Stimulated activated naive CD8-positive, alpha-beta T cell treated with anti-CD3 and anti-CD28 coated beads, Interleukin-15, amount 100 ng/mL, for 72 hours (primary cell): ENCODE measurements at regions not wholly inside any gene's neighbourhood (a gene's known extent, or its start where the extent isn't known, plus 50 kb on each side); places are given as distances from the start of the nearest gene placed in this dataset.
"Not testable (repeated sequence)": the region's sequence is repeated elsewhere in the genome, so short reads cannot be mapped to it uniquely, and the experiment has no call there.

ENCODE experiments used
- ATAC-seq: fragments of 150-1000 bp; cut with Tn5 transposase; 2 replicates; pipeline ENCODE4 v1.10.0; 2021; ENCODE audit warnings: mild to moderate bottlenecking, moderate library complexity
- DNase-seq, 2 donors: peaks; one replicate each; pipeline ENCODE4 v3.0.0; 2021 to 2022
- H3K27ac Mint-ChIP-seq, 2 donors: one replicate each; pipeline ENCODE4 v1.8.0; 2022; ENCODE audit warnings: mild to moderate bottlenecking in 2 of 2, mixed read lengths in 2 of 2, moderate library complexity in 2 of 2
- H3K27me3 Mint-ChIP-seq: one replicate; pipeline ENCODE4 v1.8.0; 2022; ENCODE audit warnings: mixed read lengths
- H3K4me1 Mint-ChIP-seq: one replicate; pipeline ENCODE4 v1.8.0; 2022; ENCODE audit warnings: mild to moderate bottlenecking, mixed read lengths
- H3K4me3 Mint-ChIP-seq, 2 donors: one replicate each; pipeline ENCODE4 v1.8.0; 2022; ENCODE audit warnings: mild to moderate bottlenecking in 2 of 2, mixed read lengths in 2 of 2, moderate library complexity in 1 of 2
- H3K9me3 Mint-ChIP-seq, 2 donors: one replicate each; pipeline ENCODE4 v1.8.0; 2022; ENCODE audit warnings: mixed read lengths in 2 of 2

DNA sequence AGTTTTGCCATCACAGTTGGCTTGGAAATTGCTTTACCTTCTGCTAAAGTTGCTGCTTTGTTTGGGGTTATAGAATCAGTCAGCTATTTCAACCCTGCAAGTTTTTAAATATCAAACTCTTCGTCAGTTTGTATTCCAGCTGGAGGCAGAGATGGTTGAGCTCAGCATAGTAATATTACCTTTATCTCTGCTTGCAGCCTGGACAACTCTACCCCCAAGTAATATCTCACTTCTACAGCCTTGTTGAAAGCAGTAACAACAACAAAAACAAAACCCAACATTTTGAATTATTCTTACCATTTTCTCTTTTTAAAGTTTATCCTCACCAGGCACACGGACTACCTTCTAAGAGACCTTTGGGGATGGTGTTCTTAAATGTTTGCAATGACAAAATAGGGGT is 239.1 kb upstream of the PHF14 start:
- peaks cover 9% of the 10 kb centered on the region for H3K27me3 Mint-ChIP-seq
- H3K27ac Mint-ChIP-seq = no peak overlapping the region
- DNase-seq = no peak
- H3K4me1 Mint-ChIP-seq = no peaks in the 10 kb centered on the region
- no peak overlapping the region for H3K4me3 Mint-ChIP-seq
- ATAC-seq = no peak
- no peaks in the 10 kb centered on the region for H3K9me3 Mint-ChIP-seq

DNA sequence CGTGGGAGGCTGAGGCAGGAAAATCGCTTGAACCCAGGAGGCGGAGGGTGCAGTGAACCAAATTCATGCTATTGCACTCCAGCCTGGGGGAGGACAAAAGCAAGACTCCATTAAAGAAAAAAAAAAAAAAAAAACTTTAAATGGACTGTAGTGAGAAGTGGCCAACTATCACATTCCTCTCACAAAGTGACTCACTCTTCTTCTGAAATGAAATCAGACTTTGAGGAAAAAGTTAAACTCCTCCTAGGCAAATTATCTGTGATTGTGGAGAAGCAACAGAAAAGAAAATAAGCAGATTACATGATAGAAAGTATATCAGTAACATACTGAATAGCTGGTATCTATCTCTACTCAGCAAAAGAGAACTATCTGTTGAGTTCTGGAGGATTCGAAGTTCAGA is 234.3 kb upstream of the PHF14 start:
- no peak for DNase-seq
- H3K4me1 Mint-ChIP-seq = no peaks in the 10 kb centered on the region
- ATAC-seq = no peak

DNA sequence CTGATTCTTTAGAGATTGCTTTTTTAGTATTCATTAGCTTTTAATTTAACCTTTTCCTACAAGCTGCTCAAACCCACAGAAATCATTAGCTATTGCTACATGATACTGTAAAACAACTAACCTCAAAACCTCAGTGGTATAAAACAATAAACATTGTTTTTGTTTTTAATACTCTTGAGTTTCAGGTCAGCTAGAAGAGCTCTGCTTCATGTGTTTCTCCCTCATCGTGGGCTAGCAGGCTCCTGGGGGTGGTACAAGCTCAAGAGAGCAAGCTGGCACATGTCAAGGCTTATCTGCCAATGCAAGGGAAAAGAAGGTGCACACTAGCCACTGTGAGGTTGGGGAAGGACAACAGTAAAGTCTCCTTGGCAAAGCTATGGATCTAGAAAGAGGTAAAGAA is 232.9 kb upstream of the PHF14 start:
- no peak overlapping the region for H3K27ac Mint-ChIP-seq
- no peak for DNase-seq
- H3K27me3 Mint-ChIP-seq = peaks cover 18% of the 10 kb centered on the region
- peaks cover 6 to 27% of the 10 kb centered on the region in 2 donors for H3K9me3 Mint-ChIP-seq
- ATAC-seq = no peak
- no peak overlapping the region for H3K4me3 Mint-ChIP-seq
- H3K4me1 Mint-ChIP-seq = no peaks in the 10 kb centered on the region

More for the DNA sequence above, 234.3 kb upstream of the PHF14 start:
- H3K27ac Mint-ChIP-seq = no peak overlapping the region
- peaks cover 0 to 12% of the 10 kb centered on the region in 2 donors for H3K9me3 Mint-ChIP-seq
- peaks cover 18% of the 10 kb centered on the region for H3K27me3 Mint-ChIP-seq
- H3K4me3 Mint-ChIP-seq = no peak overlapping the region

DNA sequence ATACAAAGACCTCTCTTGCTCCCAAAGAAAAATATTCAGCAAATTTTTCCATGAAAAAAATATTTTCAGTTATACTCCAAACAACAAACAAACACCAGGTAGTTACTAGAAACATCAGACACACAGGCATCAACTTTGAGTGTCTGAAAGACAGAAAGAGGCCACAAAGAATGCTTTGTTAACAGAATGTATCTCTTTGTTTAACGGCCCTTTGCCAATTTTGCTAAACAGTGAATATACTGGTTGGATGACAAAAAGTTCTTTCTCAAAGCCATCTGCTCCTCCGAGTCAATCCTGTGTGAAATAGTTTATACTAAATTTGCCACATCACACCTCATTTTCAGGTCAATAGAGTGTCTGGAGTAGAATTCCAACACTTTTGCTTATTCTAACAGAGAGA is 216.7 kb upstream of the PHF14 start:
- DNase-seq = no peak
- Mint-ChIP-seq H3K4me3 (no peak overlapping the region), H3K27me3 (no peaks in the 10 kb centered on the region), H3K4me1 (no peaks in the 10 kb centered on the region), H3K27ac (no peak overlapping the region), H3K9me3 (peaks cover 13 to 17% of the 10 kb centered on the region in 2 donors)
- ATAC-seq = no peak

DNA sequence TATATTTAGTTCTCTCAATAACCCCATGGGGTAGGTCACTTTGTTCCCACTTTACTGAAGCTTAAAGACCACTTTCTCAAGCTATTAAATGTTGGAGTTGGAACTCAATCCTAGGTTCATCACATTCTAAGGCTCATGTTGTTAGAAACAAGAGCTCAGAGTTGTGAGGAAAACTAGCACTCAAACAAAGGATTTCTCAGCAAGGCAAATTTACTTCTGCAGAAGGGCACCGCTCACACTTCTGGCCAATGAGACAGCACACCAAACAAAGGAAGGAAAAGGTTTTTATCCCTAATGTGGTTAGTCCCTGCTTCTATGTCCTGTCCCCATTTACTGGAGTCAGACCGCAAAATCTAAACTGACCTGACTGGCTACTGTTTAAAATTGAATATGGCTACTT is 214.6 kb upstream of the PHF14 start:
- Mint-ChIP-seq H3K4me3 (no peak overlapping the region), H3K9me3 (peaks cover 10 to 13% of the 10 kb centered on the region in 2 donors), H3K27me3 (no peaks in the 10 kb centered on the region), H3K27ac (no peak overlapping the region), H3K4me1 (no peaks in the 10 kb centered on the region)
- DNase-seq (no peak), ATAC-seq (no peak)

DNA sequence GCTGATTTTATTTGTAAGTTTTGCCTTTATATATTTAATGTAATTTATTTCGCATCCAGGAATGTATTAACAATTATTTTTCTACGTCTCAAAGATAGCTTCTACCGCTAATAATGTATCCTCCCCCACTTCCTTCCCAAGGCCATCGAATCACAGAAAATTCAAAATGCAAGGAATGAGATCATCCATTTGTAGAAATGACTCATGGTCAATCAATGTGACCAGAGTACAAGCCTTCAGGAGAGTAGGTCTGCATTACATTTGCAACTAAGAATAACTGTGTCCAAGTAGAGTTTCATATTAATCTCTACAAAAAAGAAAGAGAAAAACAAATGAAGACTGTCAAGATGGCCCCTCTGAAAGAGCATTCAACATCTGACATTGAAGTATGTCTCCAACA is 205.9 kb upstream of the PHF14 start:
- Mint-ChIP-seq H3K4me3 (no peak overlapping the region), H3K27ac (no peak overlapping the region), H3K27me3 (no peaks in the 10 kb centered on the region), H3K4me1 (no peaks in the 10 kb centered on the region), H3K9me3 (no peaks in the 10 kb centered on the region)
- ATAC-seq (no peak), DNase-seq (no peak)

DNA sequence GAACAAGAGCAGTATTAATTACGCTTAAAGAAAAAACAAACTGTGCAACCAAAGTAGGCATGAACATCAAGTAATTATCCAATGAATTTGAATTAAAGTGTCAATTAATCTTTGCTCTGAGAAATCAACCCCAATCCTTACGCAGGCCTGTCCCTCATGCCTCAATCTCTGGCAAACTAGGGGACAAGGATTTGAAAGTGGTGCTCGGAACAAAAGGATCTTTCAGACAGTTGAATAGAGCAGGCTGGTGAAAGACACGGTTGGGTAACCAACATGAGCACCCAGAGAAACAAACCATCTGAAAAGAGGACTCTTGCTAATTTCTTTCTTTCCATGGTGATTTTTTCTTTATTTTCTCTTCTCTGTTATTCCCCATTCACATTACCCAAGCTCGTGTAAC is 203.5 kb upstream of the PHF14 start:
- no peak for DNase-seq

DNA sequence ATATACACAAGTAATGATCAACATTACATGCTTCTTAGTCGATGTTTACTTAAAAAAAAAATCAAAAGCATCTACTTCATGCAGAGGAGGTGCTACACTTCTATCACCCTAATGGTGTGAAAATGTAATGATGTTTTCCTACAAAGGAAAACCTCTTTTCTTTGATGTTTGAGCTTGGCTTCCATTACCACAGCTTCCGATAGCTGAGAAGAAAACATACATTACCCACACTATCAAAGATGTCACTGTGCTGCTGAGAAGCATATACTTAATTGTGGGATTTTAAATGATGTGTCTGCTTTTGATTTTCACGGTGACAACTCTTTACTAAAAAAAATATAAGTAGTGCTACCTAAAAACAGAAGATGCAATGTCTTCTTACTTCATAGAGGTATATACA is 200.2 kb upstream of the PHF14 start:
- Mint-ChIP-seq H3K4me3 (no peak overlapping the region), H3K27me3 (no peaks in the 10 kb centered on the region)
- no peak for ATAC-seq

More for the DNA sequence above, 203.5 kb upstream of the PHF14 start:
- H3K27me3 Mint-ChIP-seq = no peaks in the 10 kb centered on the region
- no peak overlapping the region for H3K4me3 Mint-ChIP-seq
- H3K9me3 Mint-ChIP-seq = no peaks in the 10 kb centered on the region
- no peak overlapping the region for H3K27ac Mint-ChIP-seq
- H3K4me1 Mint-ChIP-seq = no peaks in the 10 kb centered on the region
- ATAC-seq = no peak

DNA sequence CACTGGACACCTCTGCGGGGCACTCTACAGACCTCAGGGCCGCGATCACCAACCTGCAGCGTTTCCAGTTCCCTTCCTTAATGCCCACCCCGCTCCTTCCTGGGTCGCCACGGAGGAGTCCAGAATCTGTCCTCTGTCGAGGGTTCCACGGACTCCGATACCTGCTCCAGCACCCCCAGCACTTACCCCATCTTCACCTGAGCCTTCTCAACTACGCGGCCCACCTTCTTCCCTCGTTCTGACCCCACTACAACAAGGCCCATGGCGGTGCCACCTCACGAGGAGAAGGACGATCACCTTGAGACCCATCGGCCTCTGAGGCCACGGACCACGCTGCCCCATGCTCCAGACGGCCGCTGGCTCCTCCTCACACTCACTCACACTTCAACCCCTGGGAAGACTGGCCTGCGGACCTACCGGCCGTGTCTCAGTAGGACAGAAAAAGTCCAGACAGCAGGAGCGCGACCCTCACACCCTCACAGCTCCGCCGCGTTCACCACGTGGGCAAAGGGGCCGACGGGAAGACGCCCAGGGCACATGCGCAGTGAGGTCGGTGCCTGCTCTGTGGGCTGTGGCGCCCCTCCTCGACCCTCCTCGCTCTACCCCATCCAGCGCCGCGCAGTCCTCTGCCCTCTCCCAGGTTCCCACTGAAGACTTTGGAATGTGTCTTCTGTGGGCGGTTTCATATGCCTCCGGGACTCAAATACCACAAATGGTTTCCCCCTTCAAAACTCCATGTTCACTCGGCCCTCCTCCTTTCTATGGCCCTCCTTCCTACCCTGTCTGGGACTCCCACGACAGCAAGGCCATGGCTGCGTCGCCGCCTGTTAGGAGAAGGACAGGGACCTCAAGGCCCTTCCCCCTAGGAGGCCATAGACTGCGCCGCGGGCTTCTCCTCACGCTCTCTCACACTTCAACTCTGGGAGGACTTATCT is 193.9 kb upstream of the PHF14 start:
- Mint-ChIP-seq H3K27ac (peak overlapping the region in 1 of 2 donors; percentile 71), H3K9me3 (peaks cover 10 to 14% of the 10 kb centered on the region in 2 donors), H3K27me3 (no peaks in the 10 kb centered on the region)

More for the DNA sequence above, 200.2 kb upstream of the PHF14 start:
- DNase-seq = no peak
- Mint-ChIP-seq H3K4me1 (no peaks in the 10 kb centered on the region), H3K27ac (no peak overlapping the region), H3K9me3 (no peaks in the 10 kb centered on the region)

DNA sequence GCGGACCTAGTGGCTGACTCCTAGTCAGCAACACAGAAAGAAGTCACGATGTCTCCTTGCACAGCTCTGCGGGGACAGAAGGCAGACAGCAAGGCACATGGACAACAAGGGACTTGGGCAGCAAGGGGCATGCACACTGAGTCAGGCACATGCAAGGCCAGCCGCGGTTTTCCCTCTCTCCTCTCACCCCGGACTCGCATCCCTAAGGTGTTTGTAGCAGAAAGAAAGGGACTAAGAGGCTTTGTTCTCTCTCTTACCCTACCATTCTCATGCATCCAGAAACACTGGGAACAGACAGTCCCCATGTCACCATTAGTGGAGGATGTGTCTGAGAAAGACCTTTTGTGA is 193.3 kb upstream of the PHF14 start:
- no peaks in the 10 kb centered on the region for H3K4me1 Mint-ChIP-seq
- no peak for ATAC-seq
- peaks cover 10 to 14% of the 10 kb centered on the region in 2 donors for H3K9me3 Mint-ChIP-seq
- no peak for DNase-seq
- peak overlapping the region in 1 of 2 donors; percentile 51 for H3K27ac Mint-ChIP-seq
- no peak overlapping the region for H3K4me3 Mint-ChIP-seq
- H3K27me3 Mint-ChIP-seq = no peaks in the 10 kb centered on the region

More for the DNA sequence above, 193.9 kb upstream of the PHF14 start:
- no peaks in the 10 kb centered on the region for H3K4me1 Mint-ChIP-seq
- peak; percentile 31 for ATAC-seq
- DNase-seq = no peak
- no peak overlapping the region for H3K4me3 Mint-ChIP-seq

DNA sequence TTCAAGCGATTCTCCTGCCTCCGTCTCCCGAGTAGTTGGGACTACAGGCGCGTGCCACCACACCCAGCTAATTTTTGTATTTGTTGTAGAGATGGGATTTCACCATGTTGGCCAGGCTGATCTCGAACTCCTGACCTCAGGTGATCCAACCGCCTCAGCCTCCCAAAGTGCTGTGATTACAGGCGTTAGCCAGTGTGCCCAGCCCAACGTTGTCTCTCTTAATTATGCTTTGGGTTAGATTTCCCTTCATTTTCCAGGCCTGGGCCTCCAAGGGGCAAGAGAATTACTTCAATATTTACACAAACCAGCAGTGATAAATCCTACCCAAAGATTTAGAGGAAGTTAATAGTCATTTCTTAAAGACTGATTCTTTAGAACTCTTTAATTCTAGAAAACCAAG is 186.7 kb upstream of the PHF14 start:
- not testable (repeated sequence) for H3K27ac Mint-ChIP-seq, H3K4me3 Mint-ChIP-seq, ATAC-seq, H3K4me1 Mint-ChIP-seq, DNase-seq, H3K9me3 Mint-ChIP-seq, H3K27me3 Mint-ChIP-seq

DNA sequence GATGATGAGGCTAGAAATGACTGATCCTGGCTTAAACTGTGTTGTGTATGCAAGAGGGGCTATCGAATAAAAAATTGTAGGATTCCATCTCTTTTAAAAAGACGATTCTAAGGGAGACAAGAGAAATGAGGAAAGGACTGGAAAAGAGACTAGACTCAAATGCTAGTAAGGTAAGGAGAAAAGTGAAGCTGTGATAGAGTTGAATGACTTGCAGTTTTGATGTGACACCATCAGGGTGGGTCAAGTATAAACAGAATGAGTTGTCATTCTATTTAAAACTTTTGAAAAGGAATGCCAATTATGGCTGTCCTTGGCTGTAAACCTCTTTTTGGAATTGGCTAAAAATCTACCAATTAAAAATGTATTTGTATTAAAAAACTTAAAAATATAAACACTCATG is 184.5 kb upstream of the PHF14 start:
- H3K9me3 Mint-ChIP-seq = no peaks in the 10 kb centered on the region

DNA sequence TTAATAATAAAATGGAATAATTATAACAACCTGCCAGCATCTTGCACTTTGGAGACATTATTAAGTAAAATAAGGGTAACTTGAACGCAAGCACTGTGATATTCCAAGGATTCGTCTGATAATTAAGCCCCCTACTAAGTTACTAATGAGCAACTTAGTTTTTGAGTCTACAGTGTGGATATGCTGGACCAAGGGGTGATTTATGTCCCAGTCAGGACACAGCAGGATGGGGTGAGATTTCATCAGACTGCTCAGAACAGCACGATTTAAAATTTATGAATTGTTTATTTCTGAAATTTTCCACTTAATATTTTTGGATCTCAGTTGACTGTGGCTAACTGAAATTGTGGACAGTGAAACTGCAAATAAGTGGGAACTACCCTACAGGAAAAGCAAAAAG is 182.8 kb upstream of the PHF14 start:
- Mint-ChIP-seq H3K9me3 (no peaks in the 10 kb centered on the region), H3K27me3 (no peaks in the 10 kb centered on the region), H3K27ac (no peak overlapping the region), H3K4me1 (no peaks in the 10 kb centered on the region), H3K4me3 (no peak overlapping the region)
- DNase-seq = no peak
- ATAC-seq = no peak

More for the DNA sequence above, 184.5 kb upstream of the PHF14 start:
- Mint-ChIP-seq H3K4me3 (no peak overlapping the region), H3K4me1 (no peaks in the 10 kb centered on the region), H3K27me3 (no peaks in the 10 kb centered on the region), H3K27ac (no peak overlapping the region)
- ATAC-seq (no peak), DNase-seq (no peak)

DNA sequence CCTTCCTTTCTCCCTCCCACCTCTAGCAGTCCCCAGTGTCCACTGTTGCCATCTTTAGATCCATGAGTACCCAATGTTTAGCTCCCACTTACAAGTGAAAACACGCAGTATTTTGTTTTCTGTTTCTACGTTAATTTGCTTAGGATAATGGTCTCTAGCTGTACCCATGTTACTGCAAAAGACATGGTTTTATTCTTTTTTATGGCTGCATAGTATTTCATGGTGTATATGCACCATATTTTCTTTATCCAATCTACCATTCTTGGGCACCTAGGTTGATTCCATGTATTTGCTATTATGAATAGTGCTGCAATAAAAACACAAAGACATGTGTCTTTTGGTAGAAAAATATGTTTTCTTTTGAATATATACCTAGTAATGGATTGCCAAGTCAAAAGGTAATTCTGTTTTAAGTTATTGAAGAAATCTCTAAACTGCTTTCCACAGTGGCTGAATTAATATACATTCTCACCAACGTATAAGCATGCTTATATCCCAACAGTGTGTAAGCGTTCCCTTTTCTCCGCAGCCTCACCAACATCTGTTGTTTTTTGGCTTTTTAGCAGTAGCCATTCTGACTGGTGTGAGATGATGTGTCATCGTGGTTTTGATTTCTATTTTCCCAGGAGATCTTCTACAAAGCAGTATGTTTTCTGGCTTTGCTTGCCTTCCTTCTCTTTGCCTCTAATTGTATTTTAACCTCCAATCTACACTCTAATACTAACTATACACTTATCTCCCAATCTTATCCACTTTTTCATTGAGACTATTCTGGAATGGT is 179.5 kb upstream of the PHF14 start:
- Mint-ChIP-seq H3K27ac (no peak overlapping the region), H3K27me3 (peaks cover 7% of the 10 kb centered on the region), H3K9me3 (no peaks in the 10 kb centered on the region), H3K4me1 (no peaks in the 10 kb centered on the region), H3K4me3 (no peak overlapping the region)
- ATAC-seq (no peak), DNase-seq (no peak)

DNA sequence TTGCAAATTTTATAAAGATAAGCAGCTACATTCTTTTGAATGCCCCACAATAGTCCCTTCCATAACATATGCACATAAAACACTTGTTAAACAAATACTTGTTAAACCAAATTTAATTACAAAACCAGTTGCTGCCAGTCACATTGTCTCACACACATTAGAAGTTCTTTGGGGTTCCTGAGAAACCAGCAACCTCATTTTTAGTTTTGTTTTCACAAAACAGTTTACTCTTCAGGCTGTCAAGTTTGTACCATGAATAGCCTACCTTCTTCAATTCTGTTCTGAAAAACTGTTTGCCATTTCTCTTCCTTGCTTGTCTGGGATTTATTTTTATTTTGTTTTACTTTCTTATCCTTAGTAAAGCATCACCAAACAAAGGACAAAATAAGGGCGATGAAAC is 176.5 kb upstream of the PHF14 start:
- no peaks in the 10 kb centered on the region for H3K4me1 Mint-ChIP-seq
- no peak overlapping the region for H3K27ac Mint-ChIP-seq
- no peak overlapping the region for H3K4me3 Mint-ChIP-seq
- no peaks in the 10 kb centered on the region for H3K9me3 Mint-ChIP-seq
- peaks cover 7% of the 10 kb centered on the region for H3K27me3 Mint-ChIP-seq
- ATAC-seq (no peak), DNase-seq (no peak)

DNA sequence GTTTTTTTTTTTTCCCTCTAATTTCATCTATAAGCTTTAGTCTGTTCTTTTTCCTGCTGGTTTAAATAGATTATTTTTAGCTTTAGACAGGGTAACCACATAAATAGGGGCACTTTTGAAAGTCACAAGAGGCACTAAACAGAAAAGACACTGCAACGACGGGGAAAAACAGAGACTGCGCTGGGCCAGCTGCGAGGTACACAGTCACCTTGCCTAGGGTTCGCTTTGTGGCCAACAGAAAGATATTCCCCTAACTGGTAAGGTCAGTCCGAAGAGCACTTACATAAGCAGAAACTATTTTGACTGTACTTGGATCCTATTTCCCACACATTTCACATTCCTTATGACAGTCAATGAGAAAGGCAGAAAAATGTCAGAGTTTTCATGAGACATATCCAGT is 175.6 kb upstream of the PHF14 start:
- Mint-ChIP-seq H3K4me1 (no peaks in the 10 kb centered on the region), H3K27me3 (peaks cover 7% of the 10 kb centered on the region), H3K9me3 (no peaks in the 10 kb centered on the region), H3K4me3 (no peak overlapping the region), H3K27ac (no peak overlapping the region)
- no peak for ATAC-seq
- no peak for DNase-seq
